ENCODE measurements at regions not wholly inside any gene's neighbourhood (a gene's known extent, or its start where the extent isn't known, plus 50 kb on each side); places are given as distances from the start of the nearest gene placed in this dataset.

GRCh38 chr2:53515435-53516332 lies 251.9 kb upstream of the CHAC2 start:
- TF ChIP-seq CTCF (conservative IDR thresholded peaks at IDR 0.05; ENCODE audit: low read depth, low read length): no peak
- no peak for TF ChIP-seq EZH2 (IDR thresholded peaks at IDR 0.05; ENCODE audit: borderline replicate concordance, low read depth, low read length, poor library complexity, severe bottlenecking)
- Histone ChIP-seq H3K4me1 (ENCODE audit: insufficient read depth, low read length, poor library complexity, severe bottlenecking) (no peaks in the 10 kb centered on the region), H3K4me3 (ENCODE audit: low read depth, low read length, poor library complexity, severe bottlenecking) (no peak overlapping the region), H3K36me3 (ENCODE audit: insufficient read depth, low read length, poor library complexity, severe bottlenecking) (no peaks in the 10 kb centered on the region), H3K27me3 (replicated peaks; ENCODE audit: insufficient read depth, low read depth, low read length, poor library complexity) (no peaks in the 10 kb centered on the region), H3K27ac (ENCODE audit: low read depth, low read length, poor library complexity, severe bottlenecking) (no peak overlapping the region), H3K9me3 (ENCODE audit: low read depth, low read length, poor library complexity, severe bottlenecking) (no peaks in the 10 kb centered on the region)
- BruUV-seq (replicated peaks): no TSS peak
- CTCF ChIA-PET: no interaction called here
- POLR2A ChIA-PET (ENCODE audit: low non-redundant PET): no interaction called here
- no peak for DNase-seq (ENCODE audit: low spot score)
- intact Hi-C loops (cut with micrococcal nuclease; ENCODE audit: unreplicated experiment): no loop called here

GRCh38 chr2:53513167-53513666 lies 254.4 kb upstream of the CHAC2 start:
- Histone ChIP-seq H3K27me3 (replicated peaks; ENCODE audit: insufficient read depth, low read depth, low read length, poor library complexity) (no peaks in the 10 kb centered on the region), H3K27ac (ENCODE audit: low read depth, low read length, poor library complexity, severe bottlenecking) (no peak overlapping the region), H3K9me3 (ENCODE audit: low read depth, low read length, poor library complexity, severe bottlenecking) (no peaks in the 10 kb centered on the region), H3K36me3 (ENCODE audit: insufficient read depth, low read length, poor library complexity, severe bottlenecking) (no peaks in the 10 kb centered on the region), H3K4me1 (ENCODE audit: insufficient read depth, low read length, poor library complexity, severe bottlenecking) (no peaks in the 10 kb centered on the region), H3K4me3 (ENCODE audit: low read depth, low read length, poor library complexity, severe bottlenecking) (no peak overlapping the region)
- DNase-seq (ENCODE audit: low spot score): no peak
- ChIA-PET CTCF (no interaction called here), POLR2A (ENCODE audit: low non-redundant PET) (no interaction called here)
- BruUV-seq (replicated peaks): no TSS peak
- intact Hi-C loops (cut with micrococcal nuclease; ENCODE audit: unreplicated experiment): no loop called here
- no peak for TF ChIP-seq CTCF (conservative IDR thresholded peaks at IDR 0.05; ENCODE audit: low read depth, low read length)
- no peak for TF ChIP-seq EZH2 (IDR thresholded peaks at IDR 0.05; ENCODE audit: borderline replicate concordance, low read depth, low read length, poor library complexity, severe bottlenecking)

- H3K27ac ChIP-seq (ENCODE audit: low read depth, low read length, poor library complexity, severe bottlenecking): no peak overlapping the region
- no peak overlapping the region for H3K4me3 ChIP-seq (ENCODE audit: low read depth, low read length, poor library complexity, severe bottlenecking)
- no peaks in the 10 kb centered on the region for H3K27me3 ChIP-seq (replicated peaks; ENCODE audit: insufficient read depth, low read depth, low read length, poor library complexity)
- BruUV-seq (replicated peaks): no TSS peak
- intact Hi-C loops (cut with micrococcal nuclease; ENCODE audit: unreplicated experiment): no loop called here
- ChIA-PET CTCF (no interaction called here), POLR2A (ENCODE audit: low non-redundant PET) (no interaction called here)
- H3K36me3 ChIP-seq (ENCODE audit: insufficient read depth, low read length, poor library complexity, severe bottlenecking): no peaks in the 10 kb centered on the region
- H3K9me3 ChIP-seq (ENCODE audit: low read depth, low read length, poor library complexity, severe bottlenecking): no peaks in the 10 kb centered on the region
- H3K4me1 ChIP-seq (ENCODE audit: insufficient read depth, low read length, poor library complexity, severe bottlenecking): no peaks in the 10 kb centered on the region
- TF ChIP-seq EZH2 (IDR thresholded peaks at IDR 0.05; ENCODE audit: borderline replicate concordance, low read depth, low read length, poor library complexity, severe bottlenecking): no peak
- no peak for TF ChIP-seq CTCF (conservative IDR thresholded peaks at IDR 0.05; ENCODE audit: low read depth, low read length)
- DNase-seq (ENCODE audit: low spot score): no peak
Measured at GRCh38 chr2:53512071-53512826, 255.4 kb upstream of the CHAC2 start.
